A549 (cell line): ENCODE measurements at regions not wholly inside any gene's neighbourhood (a gene's known extent, or its start where the extent isn't known, plus 50 kb on each side); places are given as distances from the start of the nearest gene placed in this dataset.

Source experiments
- EP300 ChIP-seq, 2 experiments: fragments of >200 bp; sonication (Bioruptor Twin); formaldehyde crosslinking; IDR thresholded peaks; 2 replicates in 1 of 2; 3 replicates in 1 of 2; pipeline ENCODE4 v1.6.1; 2016 to 2017
- HDAC2 ChIP-seq: fragments of 200-600 bp; sonication (generic); IDR thresholded peaks from 2 replicates; pipeline ENCODE4 v1.6.1; 2016
- MAZ ChIP-seq: fragments of 150-350 bp; IDR thresholded peaks from 2 replicates; pipeline ENCODE4 v1.6.1; 2014; ENCODE audit warnings: antibody characterized with exemption, low read depth, low read length, borderline replicate concordance
- MYC ChIP-seq: IDR thresholded peaks from 2 replicates; pipeline ENCODE4 v1.6.1; 2012; ENCODE audit warnings: mild to moderate bottlenecking, inconsistent platforms, low read length, improper control_type of control experiment, borderline replicate concordance
- NR3C1 ChIP-seq: fragments of >200 bp; sonication (Bioruptor Twin); formaldehyde crosslinking; IDR thresholded peaks from 3 replicates; pipeline ENCODE4 v1.6.1; 2017
- POLR2A ChIP-seq: IDR thresholded peaks from 2 replicates; pipeline ENCODE4 v1.6.1; 2012; ENCODE audit warnings: mild to moderate bottlenecking, low read length
- RAD21 ChIP-seq, 2 experiments: fragments of >200 bp in 1 of 2; sonication (Bioruptor Twin) in 1 of 2; formaldehyde crosslinking in 1 of 2; IDR thresholded peaks in 1 of 2; conservative IDR thresholded peaks in 1 of 2; 2 replicates in 1 of 2; 3 replicates in 1 of 2; pipeline ENCODE4 v1.6.1; 2012 to 2018; ENCODE audit warnings: inconsistent platforms in 1 of 2
- RCOR1 ChIP-seq: fragments of 150-350 bp; IDR thresholded peaks from 2 replicates; pipeline ENCODE4 v1.6.1; 2014; ENCODE audit warnings: antibody characterized with exemption, low read length, low read depth
- SMC3 ChIP-seq: fragments of >200 bp; sonication (Bioruptor Twin); formaldehyde crosslinking; IDR thresholded peaks from 3 replicates; pipeline ENCODE4 v1.6.1; 2018; ENCODE audit warnings: inconsistent platforms
- TF ChIP-seq, protein P1 (sequence below): fragments of >200 bp; sonication (Bioruptor Twin); formaldehyde crosslinking; IDR thresholded peaks from 3 replicates; pipeline ENCODE4 v1.5.1; 2016
- TF ChIP-seq, protein P2 (sequence below): IDR thresholded peaks from 2 replicates; pipeline ENCODE4 v1.6.1; 2012

DNA sequence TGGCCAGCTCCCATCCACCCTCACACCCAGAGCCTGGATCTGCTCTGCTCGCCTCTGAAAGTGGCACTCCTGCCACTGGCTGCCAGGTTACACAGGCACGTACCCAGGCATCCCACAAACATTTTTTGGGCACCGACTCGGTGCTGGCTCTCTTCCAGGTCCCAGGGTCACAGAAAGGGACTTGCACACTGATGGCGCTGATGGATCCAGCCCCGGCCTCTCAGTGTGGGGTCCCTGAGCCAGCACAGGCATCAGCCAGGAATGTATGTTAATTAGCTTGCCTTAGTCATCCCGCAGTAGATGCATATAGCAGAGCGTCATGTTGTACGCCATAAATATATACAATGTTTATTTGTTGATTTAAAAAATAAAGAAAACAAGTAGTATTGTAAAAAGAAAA lies 537.2 kb downstream of the NPHP4 start:
- TF ChIP-seq SMC3 (no peak), POLR2A (no peak), EP300 (IDR thresholded peaks at IDR 0.05) (no peak), RAD21 (conservative IDR thresholded peaks at IDR 0.05 in 1 of 2, IDR thresholded peaks at IDR 0.05 in 1 of 2) (no peak), MAZ (no peak), HDAC2 (no peak), NR3C1 (no peak), MYC (no peak), RCOR1 (no peak)
- TF ChIP-seq, protein P1, sequence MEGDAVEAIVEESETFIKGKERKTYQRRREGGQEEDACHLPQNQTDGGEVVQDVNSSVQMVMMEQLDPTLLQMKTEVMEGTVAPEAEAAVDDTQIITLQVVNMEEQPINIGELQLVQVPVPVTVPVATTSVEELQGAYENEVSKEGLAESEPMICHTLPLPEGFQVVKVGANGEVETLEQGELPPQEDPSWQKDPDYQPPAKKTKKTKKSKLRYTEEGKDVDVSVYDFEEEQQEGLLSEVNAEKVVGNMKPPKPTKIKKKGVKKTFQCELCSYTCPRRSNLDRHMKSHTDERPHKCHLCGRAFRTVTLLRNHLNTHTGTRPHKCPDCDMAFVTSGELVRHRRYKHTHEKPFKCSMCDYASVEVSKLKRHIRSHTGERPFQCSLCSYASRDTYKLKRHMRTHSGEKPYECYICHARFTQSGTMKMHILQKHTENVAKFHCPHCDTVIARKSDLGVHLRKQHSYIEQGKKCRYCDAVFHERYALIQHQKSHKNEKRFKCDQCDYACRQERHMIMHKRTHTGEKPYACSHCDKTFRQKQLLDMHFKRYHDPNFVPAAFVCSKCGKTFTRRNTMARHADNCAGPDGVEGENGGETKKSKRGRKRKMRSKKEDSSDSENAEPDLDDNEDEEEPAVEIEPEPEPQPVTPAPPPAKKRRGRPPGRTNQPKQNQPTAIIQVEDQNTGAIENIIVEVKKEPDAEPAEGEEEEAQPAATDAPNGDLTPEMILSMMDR = no peak
- TF ChIP-seq, protein P2, sequence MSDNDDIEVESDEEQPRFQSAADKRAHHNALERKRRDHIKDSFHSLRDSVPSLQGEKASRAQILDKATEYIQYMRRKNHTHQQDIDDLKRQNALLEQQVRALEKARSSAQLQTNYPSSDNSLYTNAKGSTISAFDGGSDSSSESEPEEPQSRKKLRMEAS = no peak
